Liver (tissue), 8 donors: ENCODE measurements at regions not wholly inside any gene's neighbourhood (a gene's known extent, or its start where the extent isn't known, plus 50 kb on each side); places are given as distances from the start of the nearest gene placed in this dataset.

Source experiments
- DNase-seq: peaks from one replicate; pipeline ENCODE4 v3.0.0-alpha.2; 2017; ENCODE audit warnings: low spot score
- H3K27ac ChIP-seq, 2 donors: one replicate each; pipeline ENCODE4 v1.7.0; 2013; ENCODE audit warnings: inconsistent platforms in 2 of 2, low read length in 2 of 2, control low read depth in 1 of 2, low read depth in 1 of 2, mild to moderate bottlenecking in 1 of 2
- H3K27me3 ChIP-seq, 4 donors: one replicate each; pipeline versions ENCODE4 v1.6.1 to v1.7.0; 2013; ENCODE audit warnings: low read length in 3 of 4, inconsistent platforms in 1 of 4, mild to moderate bottlenecking in 1 of 4, moderate library complexity in 1 of 4; ENCODE audit not compliant: control insufficient read depth in 4 of 4, insufficient read depth in 4 of 4
- H3K36me3 ChIP-seq, 4 donors: one replicate each; pipeline versions ENCODE4 v1.6.1 to v1.7.0; 2013; ENCODE audit warnings: low read length in 3 of 4, mild to moderate bottlenecking in 3 of 4, low read depth in 1 of 4, moderate library complexity in 1 of 4; ENCODE audit not compliant: control insufficient read depth in 4 of 4, insufficient read depth in 3 of 4
- H3K4me1 ChIP-seq, 4 donors: one replicate each; pipeline versions ENCODE4 v1.6.1 to v1.7.0; 2013; ENCODE audit warnings: low read length in 3 of 4, mild to moderate bottlenecking in 3 of 4, moderate library complexity in 1 of 4; ENCODE audit not compliant: control insufficient read depth in 4 of 4, insufficient read depth in 4 of 4
- H3K4me3 ChIP-seq, 3 donors: one replicate each; pipeline versions ENCODE4 v1.6.1 to v1.7.0; 2013; ENCODE audit warnings: low read length in 3 of 3, control low read depth in 1 of 3, low read depth in 1 of 3, mild to moderate bottlenecking in 1 of 3
- H3K9ac ChIP-seq, 2 donors: one replicate each; pipeline ENCODE4 v1.7.0; 2013; ENCODE audit warnings: low read length in 2 of 2, mild to moderate bottlenecking in 2 of 2, moderate library complexity in 2 of 2, control low read depth in 1 of 2, low read depth in 1 of 2
- H3K9me3 ChIP-seq, 4 donors: one replicate each; pipeline versions ENCODE4 v1.6.1 to v1.7.0; 2013; ENCODE audit warnings: low read length in 3 of 4; ENCODE audit not compliant: control insufficient read depth in 4 of 4
- ATF3 ChIP-seq: IDR thresholded peaks from 2 replicates; pipeline ENCODE4 v1.6.1; 2016; ENCODE audit warnings: antibody characterized with exemption
- CTCF ChIP-seq: fragments of 150-350 bp; IDR thresholded peaks from 2 replicates; pipeline ENCODE4 v1.5.1; 2017; ENCODE audit warnings: improper control_type of control experiment, low read depth, low read length; ENCODE audit not compliant: missing input control
- EGR1 ChIP-seq, 2 donors: IDR thresholded peaks; 2 replicates each; pipeline ENCODE4 v1.6.1; 2016 to 2018; ENCODE audit warnings: antibody characterized with exemption in 2 of 2, low read depth in 2 of 2
- FOXA1 ChIP-seq: IDR thresholded peaks from 2 replicates; pipeline ENCODE4 v1.6.1; 2016; ENCODE audit warnings: antibody characterized with exemption
- FOXA2 ChIP-seq: IDR thresholded peaks from 2 replicates; pipeline ENCODE4 v1.6.1; 2016; ENCODE audit warnings: antibody characterized with exemption
- GABPA ChIP-seq, 2 donors: IDR thresholded peaks in 1 of 2; conservative IDR thresholded peaks in 1 of 2; 2 replicates each; pipeline ENCODE4 v1.6.1; 2016; ENCODE audit warnings: antibody characterized with exemption in 2 of 2, mild to moderate bottlenecking in 1 of 2, moderate library complexity in 1 of 2
- HNF4A ChIP-seq, 2 donors: conservative IDR thresholded peaks; 2 replicates each; pipeline ENCODE4 v1.6.1; 2016; ENCODE audit warnings: antibody characterized with exemption in 2 of 2, mild to moderate bottlenecking in 2 of 2
- HNF4G ChIP-seq: IDR thresholded peaks from 2 replicates; pipeline ENCODE4 v1.6.1; 2016; ENCODE audit warnings: antibody characterized with exemption
- JUND ChIP-seq, 2 donors: IDR thresholded peaks; 2 replicates each; pipeline ENCODE4 v1.6.1; 2016; ENCODE audit warnings: antibody characterized with exemption in 2 of 2
- MAX ChIP-seq: IDR thresholded peaks from 2 replicates; pipeline ENCODE4 v1.6.1; 2016; ENCODE audit warnings: antibody characterized with exemption
- NR2F2 ChIP-seq: IDR thresholded peaks from 2 replicates; pipeline ENCODE4 v1.6.1; 2016; ENCODE audit warnings: antibody characterized with exemption
- RAD21 ChIP-seq, 2 donors: IDR thresholded peaks; 2 replicates each; pipeline ENCODE4 v1.6.1; 2016; ENCODE audit warnings: antibody characterized with exemption in 2 of 2, mild to moderate bottlenecking in 2 of 2
- REST ChIP-seq: IDR thresholded peaks from 2 replicates; pipeline ENCODE4 v1.6.1; 2016; ENCODE audit warnings: antibody characterized with exemption, mild to moderate bottlenecking
- RXRA ChIP-seq, 2 donors: IDR thresholded peaks; 2 replicates each; pipeline ENCODE4 v1.6.1; 2017 to 2018; ENCODE audit warnings: antibody characterized with exemption in 2 of 2, mild to moderate bottlenecking in 1 of 2
- SP1 ChIP-seq: IDR thresholded peaks from 2 replicates; pipeline ENCODE4 v1.6.1; 2018; ENCODE audit warnings: antibody characterized with exemption, mild to moderate bottlenecking
- TAF1 ChIP-seq: conservative IDR thresholded peaks from 2 replicates; pipeline ENCODE4 v1.6.1; 2016; ENCODE audit warnings: antibody characterized with exemption, mild to moderate bottlenecking
- YY1 ChIP-seq: IDR thresholded peaks from 2 replicates; pipeline ENCODE4 v1.6.1; 2016; ENCODE audit warnings: antibody characterized with exemption, mild to moderate bottlenecking
- ZBTB33 ChIP-seq: IDR thresholded peaks from 2 replicates; pipeline ENCODE4 v1.6.1; 2016; ENCODE audit warnings: antibody characterized with exemption
- WGBS: extraction: QIAGEN DNeasy Blood & Tissue Kit; methylation state at CpG from one replicate; pipeline ENCODE4 v1.1.7; 2013; 5-methylcytosine and 5-hydroxymethylcytosine counted together
- donor health status: healthy.
- donor health status: healthy.
- donor health status: healthy.
- donor health status: healthy.
- donor health status: healthy.

- Histone ChIP-seq H3K27ac (no peak overlapping the region), H3K9me3 (no peaks in the 10 kb centered on the region), H3K36me3 (no peaks in the 10 kb centered on the region), H3K9ac (no peak overlapping the region), H3K4me3 (no peak overlapping the region), H3K4me1 (peaks cover under 1 to 18% (median 6%) of the 10 kb centered on the region in 4 donors), H3K27me3 (no peaks in the 10 kb centered on the region)
- no peak for TF ChIP-seq FOXA2
- TF ChIP-seq REST: no peak
- no peak for TF ChIP-seq JUND (IDR thresholded peaks at IDR 0.05)
- no peak for TF ChIP-seq GABPA (IDR thresholded peaks at IDR 0.05 in 1 of 2, conservative IDR thresholded peaks at IDR 0.05 in 1 of 2)
- TF ChIP-seq RXRA (IDR thresholded peaks at IDR 0.05): no peak
- no peak for TF ChIP-seq RAD21 (IDR thresholded peaks at IDR 0.05)
- no peak for TF ChIP-seq HNF4A (conservative IDR thresholded peaks at IDR 0.05)
- no peak for TF ChIP-seq ZBTB33
- TF ChIP-seq ATF3: no peak
- no peak for TF ChIP-seq NR2F2
- no peak for TF ChIP-seq EGR1 (IDR thresholded peaks at IDR 0.05; ENCODE audit: low read depth in 2 of 2)
- no peak for TF ChIP-seq HNF4G
- TF ChIP-seq CTCF: no peak
- no peak for TF ChIP-seq YY1
- TF ChIP-seq SP1: no peak
- no peak for TF ChIP-seq TAF1
- TF ChIP-seq FOXA1: no peak
- no peak for TF ChIP-seq MAX
- no peak for DNase-seq
- WGBS: 86% methylated on average over 11 of the region's 11 CpGs
These were observed 357.2 kb downstream of the SH2D4B start for GRCh38 chr10:80894797-80895467.
